ENCODE measurements at regions not wholly inside any gene's neighbourhood (a gene's known extent, or its start where the extent isn't known, plus 50 kb on each side); places are given as distances from the start of the nearest gene placed in this dataset.
"Not testable (repeated sequence)": the region's sequence is repeated elsewhere in the genome, so short reads cannot be mapped to it uniquely, and the experiment has no call there.

DNA sequence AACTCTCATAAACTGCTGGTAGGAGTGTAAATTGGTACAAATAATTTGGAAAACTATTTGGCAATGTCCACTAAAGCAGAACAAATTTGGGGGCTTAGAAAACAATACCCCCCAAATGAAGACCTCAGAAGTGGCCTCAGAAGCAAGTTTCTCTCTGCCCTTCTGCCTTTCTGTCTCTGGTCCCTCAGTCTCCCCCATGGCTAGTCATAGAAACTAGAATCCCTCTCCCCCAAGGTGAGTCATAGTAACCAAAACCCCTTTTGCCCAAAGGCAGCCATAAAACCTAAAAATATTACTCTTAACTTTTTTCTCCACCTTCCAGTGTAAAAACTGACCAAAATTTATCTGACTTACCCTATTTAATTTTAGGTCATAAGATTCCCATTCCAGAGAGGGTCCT is 350.7 kb upstream of the LRRC3B start:
- Histone ChIP-seq H3K4me1 (ENCODE audit: control insufficient read depth in 1 of 2, insufficient read depth in 2 of 2, low read length in 2 of 2) (no peaks in the 10 kb centered on the region), H3K36me3 (ENCODE audit: control insufficient read depth in 1 of 2, insufficient read depth in 2 of 2, low read length in 2 of 2) (no peaks in the 10 kb centered on the region), H3K27ac (ENCODE audit: low read length) (no peak overlapping the region), H3K4me3 (ENCODE audit: low read depth in 1 of 2, low read length in 2 of 2) (no peak overlapping the region), H3K9me3 (ENCODE audit: control insufficient read depth in 1 of 2, low read length in 2 of 2) (no peaks in the 10 kb centered on the region), H3K27me3 (ENCODE audit: low read depth, low read length) (no peaks in the 10 kb centered on the region)

- no peaks in the 10 kb centered on the region for H3K4me1 ChIP-seq (ENCODE audit: control insufficient read depth in 1 of 2, insufficient read depth in 2 of 2, low read length in 2 of 2)
- no peaks in the 10 kb centered on the region for H3K9me3 ChIP-seq (ENCODE audit: control insufficient read depth in 1 of 2, low read length in 2 of 2)
- H3K27ac ChIP-seq (ENCODE audit: low read length), result no peak overlapping the region
- H3K36me3 ChIP-seq (ENCODE audit: control insufficient read depth in 1 of 2, insufficient read depth in 2 of 2, low read length in 2 of 2), result no peaks in the 10 kb centered on the region
- no peak overlapping the region for H3K4me3 ChIP-seq (ENCODE audit: low read depth in 1 of 2, low read length in 2 of 2)
- no peaks in the 10 kb centered on the region for H3K27me3 ChIP-seq (ENCODE audit: low read depth, low read length)
Observed at GRCh38 chr3:26273196-26273595, 349.4 kb upstream of the LRRC3B start.

DNA sequence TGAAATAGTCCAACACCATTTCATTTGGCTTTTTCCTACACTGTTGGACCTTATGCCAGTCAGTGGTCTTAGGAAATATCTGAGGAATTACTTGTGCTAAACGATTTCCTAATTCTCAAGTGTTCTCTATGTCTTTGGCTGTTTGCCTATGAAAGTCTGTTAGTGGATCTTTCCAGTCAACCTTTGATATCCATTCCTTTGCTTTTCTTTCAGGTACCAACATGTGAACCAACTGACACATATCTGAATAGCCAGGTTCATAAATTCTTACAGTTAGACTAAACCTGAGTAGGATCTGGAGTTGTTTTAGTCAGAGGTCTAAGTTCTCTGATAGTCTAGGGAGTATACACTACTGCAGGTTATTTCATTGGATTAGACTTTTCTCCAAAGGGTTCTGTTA is 343.5 kb upstream of the LRRC3B start:
- no peaks in the 10 kb centered on the region for H3K4me1 ChIP-seq (ENCODE audit: control insufficient read depth in 1 of 2, insufficient read depth in 2 of 2, low read length in 2 of 2)
- H3K27me3 ChIP-seq (ENCODE audit: low read depth, low read length), result no peaks in the 10 kb centered on the region
- no peak overlapping the region for H3K4me3 ChIP-seq (ENCODE audit: low read depth in 1 of 2, low read length in 2 of 2)
- H3K27ac ChIP-seq (ENCODE audit: low read length), result no peak overlapping the region
- H3K36me3 ChIP-seq (ENCODE audit: control insufficient read depth in 1 of 2, insufficient read depth in 2 of 2, low read length in 2 of 2), result no peaks in the 10 kb centered on the region
- H3K9me3 ChIP-seq (ENCODE audit: control insufficient read depth in 1 of 2, low read length in 2 of 2), result peaks cover 0 to 11% of the 10 kb centered on the region in 2 donors

DNA sequence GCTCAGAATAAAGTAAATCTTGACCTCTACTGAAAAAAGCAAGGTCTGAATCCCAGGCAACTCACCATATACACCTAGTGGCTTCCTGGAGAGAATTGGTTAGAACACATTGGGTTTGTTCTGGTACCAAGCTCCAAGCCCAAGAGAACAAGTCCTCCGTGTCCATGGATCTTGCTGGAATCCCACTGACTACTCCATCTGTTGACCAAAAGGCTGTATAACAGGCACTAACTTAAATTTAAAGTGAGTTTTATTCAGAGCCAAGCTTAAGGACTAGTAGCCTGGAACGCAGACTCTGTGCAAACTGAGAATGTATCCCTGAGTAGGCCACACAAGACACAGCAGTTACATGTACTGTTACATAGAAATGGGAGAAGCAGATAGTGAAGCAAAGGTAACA is 342.1 kb upstream of the LRRC3B start:
- no peak overlapping the region for H3K4me3 ChIP-seq (ENCODE audit: low read depth in 1 of 2, low read length in 2 of 2)
- H3K9me3 ChIP-seq (ENCODE audit: control insufficient read depth in 1 of 2, low read length in 2 of 2), result peaks cover 0 to 19% of the 10 kb centered on the region in 2 donors
- no peaks in the 10 kb centered on the region for H3K4me1 ChIP-seq (ENCODE audit: control insufficient read depth in 1 of 2, insufficient read depth in 2 of 2, low read length in 2 of 2)
- no peak overlapping the region for H3K27ac ChIP-seq (ENCODE audit: low read length)
- H3K27me3 ChIP-seq (ENCODE audit: low read depth, low read length), result no peaks in the 10 kb centered on the region
- no peaks in the 10 kb centered on the region for H3K36me3 ChIP-seq (ENCODE audit: control insufficient read depth in 1 of 2, insufficient read depth in 2 of 2, low read length in 2 of 2)

- Histone ChIP-seq H3K27ac (ENCODE audit: low read length) (no peak overlapping the region), H3K27me3 (ENCODE audit: low read depth, low read length) (no peaks in the 10 kb centered on the region), H3K9me3 (ENCODE audit: control insufficient read depth in 1 of 2, low read length in 2 of 2) (peaks cover 0 to 19% of the 10 kb centered on the region in 2 donors), H3K4me1 (ENCODE audit: control insufficient read depth in 1 of 2, insufficient read depth in 2 of 2, low read length in 2 of 2) (no peaks in the 10 kb centered on the region), H3K36me3 (ENCODE audit: control insufficient read depth in 1 of 2, insufficient read depth in 2 of 2, low read length in 2 of 2) (no peaks in the 10 kb centered on the region), H3K4me3 (ENCODE audit: low read depth in 1 of 2, low read length in 2 of 2) (no peak overlapping the region)
Observed at GRCh38 chr3:26281284-26281985, 341.1 kb upstream of the LRRC3B start.

GRCh38 chr3:26284503-26284902 is 338.1 kb upstream of the LRRC3B start:
- not testable (repeated sequence) for H3K4me1 ChIP-seq (ENCODE audit: control insufficient read depth in 1 of 2, insufficient read depth in 2 of 2, low read length in 2 of 2); H3K27me3 ChIP-seq (ENCODE audit: low read depth, low read length); H3K36me3 ChIP-seq (ENCODE audit: control insufficient read depth in 1 of 2, insufficient read depth in 2 of 2, low read length in 2 of 2); H3K27ac ChIP-seq (ENCODE audit: low read length); H3K4me3 ChIP-seq (ENCODE audit: low read depth in 1 of 2, low read length in 2 of 2)
- peaks cover 0 to 19% of the 10 kb centered on the region in 2 donors for H3K9me3 ChIP-seq (ENCODE audit: control insufficient read depth in 1 of 2, low read length in 2 of 2)

DNA sequence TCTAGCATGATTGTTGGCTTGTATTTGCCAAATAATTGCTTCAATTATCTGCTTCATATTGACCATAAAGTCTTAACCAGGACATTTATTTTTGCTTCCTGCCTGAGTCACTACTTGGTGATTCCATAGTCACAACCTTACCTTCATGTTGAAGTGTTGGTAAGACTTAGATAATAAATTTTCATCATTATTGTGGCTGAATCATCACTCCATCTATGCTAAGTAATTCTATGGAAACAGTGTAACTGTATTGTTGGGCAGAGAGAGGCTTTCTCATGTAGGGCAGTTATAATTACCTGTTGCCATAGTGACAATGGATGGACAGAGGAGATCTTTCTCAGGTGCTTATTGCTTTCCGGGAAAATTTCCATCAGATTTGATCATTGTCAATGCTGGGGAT is 330.7 kb upstream of the LRRC3B start:
- Histone ChIP-seq H3K27me3 (ENCODE audit: low read depth, low read length) (no peaks in the 10 kb centered on the region), H3K36me3 (ENCODE audit: control insufficient read depth in 1 of 2, insufficient read depth in 2 of 2, low read length in 2 of 2) (no peaks in the 10 kb centered on the region), H3K4me3 (ENCODE audit: low read depth in 1 of 2, low read length in 2 of 2) (no peak overlapping the region), H3K4me1 (ENCODE audit: control insufficient read depth in 1 of 2, insufficient read depth in 2 of 2, low read length in 2 of 2) (no peaks in the 10 kb centered on the region), H3K9me3 (ENCODE audit: control insufficient read depth in 1 of 2, low read length in 2 of 2) (no peaks in the 10 kb centered on the region), H3K27ac (ENCODE audit: low read length) (no peak overlapping the region)

DNA sequence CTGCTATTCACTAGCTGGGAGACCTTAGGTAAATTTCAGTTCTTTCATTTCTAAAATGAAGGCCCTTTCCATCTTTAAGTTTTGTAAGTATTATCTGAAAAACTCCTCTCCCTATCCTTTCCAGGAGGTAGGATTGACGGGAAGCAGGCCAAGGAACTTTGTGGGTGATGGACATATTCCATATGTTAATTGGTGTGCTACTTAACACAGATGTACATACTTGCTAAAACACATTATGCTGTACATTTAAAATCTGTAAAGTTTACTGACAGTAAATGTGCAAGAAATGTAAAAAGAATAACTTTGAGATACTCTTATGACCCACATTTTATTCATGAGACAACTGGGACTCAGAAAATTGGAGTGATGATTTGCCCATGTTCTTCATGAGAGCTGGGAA is 329.8 kb upstream of the LRRC3B start:
- no peak overlapping the region for H3K4me3 ChIP-seq (ENCODE audit: low read depth in 1 of 2, low read length in 2 of 2)

GRCh38 chr3:26293329-26293844 is 329.2 kb upstream of the LRRC3B start:
- Histone ChIP-seq H3K4me3 (ENCODE audit: low read depth in 1 of 2, low read length in 2 of 2) (no peak overlapping the region), H3K36me3 (ENCODE audit: control insufficient read depth in 1 of 2, insufficient read depth in 2 of 2, low read length in 2 of 2) (no peaks in the 10 kb centered on the region), H3K27ac (ENCODE audit: low read length) (no peak overlapping the region), H3K4me1 (ENCODE audit: control insufficient read depth in 1 of 2, insufficient read depth in 2 of 2, low read length in 2 of 2) (no peaks in the 10 kb centered on the region), H3K9me3 (ENCODE audit: control insufficient read depth in 1 of 2, low read length in 2 of 2) (no peaks in the 10 kb centered on the region), H3K27me3 (ENCODE audit: low read depth, low read length) (no peaks in the 10 kb centered on the region)

More for the DNA sequence above, 329.8 kb upstream of the LRRC3B start:
- Histone ChIP-seq H3K27me3 (ENCODE audit: low read depth, low read length) (no peaks in the 10 kb centered on the region), H3K9me3 (ENCODE audit: control insufficient read depth in 1 of 2, low read length in 2 of 2) (no peaks in the 10 kb centered on the region), H3K4me1 (ENCODE audit: control insufficient read depth in 1 of 2, insufficient read depth in 2 of 2, low read length in 2 of 2) (no peaks in the 10 kb centered on the region), H3K36me3 (ENCODE audit: control insufficient read depth in 1 of 2, insufficient read depth in 2 of 2, low read length in 2 of 2) (no peaks in the 10 kb centered on the region), H3K27ac (ENCODE audit: low read length) (no peak overlapping the region)

GRCh38 chr3:26307192-26307591 is 315.4 kb upstream of the LRRC3B start:
- Histone ChIP-seq H3K36me3 (ENCODE audit: control insufficient read depth in 1 of 2, insufficient read depth in 2 of 2, low read length in 2 of 2) (no peaks in the 10 kb centered on the region), H3K27me3 (ENCODE audit: low read depth, low read length) (no peaks in the 10 kb centered on the region), H3K4me3 (ENCODE audit: low read depth in 1 of 2, low read length in 2 of 2) (no peak overlapping the region), H3K27ac (ENCODE audit: low read length) (no peak overlapping the region), H3K9me3 (ENCODE audit: control insufficient read depth in 1 of 2, low read length in 2 of 2) (peaks cover 0 to 3% of the 10 kb centered on the region in 2 donors), H3K4me1 (ENCODE audit: control insufficient read depth in 1 of 2, insufficient read depth in 2 of 2, low read length in 2 of 2) (no peaks in the 10 kb centered on the region)

GRCh38 chr3:26307787-26308186 is 314.8 kb upstream of the LRRC3B start:
- Histone ChIP-seq H3K36me3 (ENCODE audit: control insufficient read depth in 1 of 2, insufficient read depth in 2 of 2, low read length in 2 of 2) (no peaks in the 10 kb centered on the region), H3K27ac (ENCODE audit: low read length) (no peak overlapping the region), H3K9me3 (ENCODE audit: control insufficient read depth in 1 of 2, low read length in 2 of 2) (peaks cover 0 to 3% of the 10 kb centered on the region in 2 donors), H3K4me3 (ENCODE audit: low read depth in 1 of 2, low read length in 2 of 2) (no peak overlapping the region), H3K27me3 (ENCODE audit: low read depth, low read length) (no peaks in the 10 kb centered on the region), H3K4me1 (ENCODE audit: control insufficient read depth in 1 of 2, insufficient read depth in 2 of 2, low read length in 2 of 2) (no peaks in the 10 kb centered on the region)

- Histone ChIP-seq H3K27ac (ENCODE audit: low read length) (no peak overlapping the region), H3K4me3 (ENCODE audit: low read depth in 1 of 2, low read length in 2 of 2) (no peak overlapping the region), H3K36me3 (ENCODE audit: control insufficient read depth in 1 of 2, insufficient read depth in 2 of 2, low read length in 2 of 2) (no peaks in the 10 kb centered on the region), H3K4me1 (ENCODE audit: control insufficient read depth in 1 of 2, insufficient read depth in 2 of 2, low read length in 2 of 2) (no peaks in the 10 kb centered on the region), H3K9me3 (ENCODE audit: control insufficient read depth in 1 of 2, low read length in 2 of 2) (peaks cover 0 to 3% of the 10 kb centered on the region in 2 donors), H3K27me3 (ENCODE audit: low read depth, low read length) (no peaks in the 10 kb centered on the region)
Observed at GRCh38 chr3:26308454-26308853, 314.1 kb upstream of the LRRC3B start.

All from muscle layer of duodenum (tissue), 2 donors.